Fibroblast of lung (primary cell): ENCODE measurements at regions not wholly inside any gene's neighbourhood (a gene's known extent, or its start where the extent isn't known, plus 50 kb on each side); places are given as distances from the start of the nearest gene placed in this dataset.
A peak's percentile ranks its signal among the peaks of the same experiment; 100 is the strongest.

Experiments used
- DNase-seq, 2 donors: peaks; one replicate each; pipeline versions ENCODE4 v3.0.0 to v3.0.0-alpha.2; 2010; ENCODE audit warnings: low read depth in 2 of 2
- H2AFZ ChIP-seq: 2 replicates; pipeline ENCODE4 v1.5.1; 2012; ENCODE audit warnings: low read length, control low read depth, inconsistent platforms
- H3K27ac ChIP-seq: 2 replicates; pipeline ENCODE4 v1.5.1; 2011; ENCODE audit warnings: low read length, control low read depth; ENCODE audit not compliant: insufficient read depth
- H3K27me3 ChIP-seq: 2 replicates; pipeline ENCODE4 v1.5.1; 2011; ENCODE audit warnings: mild to moderate bottlenecking, low read length; ENCODE audit not compliant: control insufficient read depth, insufficient read depth
- H3K36me3 ChIP-seq: 2 replicates; pipeline ENCODE4 v1.5.1; 2011; ENCODE audit warnings: low read length; ENCODE audit not compliant: control insufficient read depth, insufficient read depth
- H3K4me1 ChIP-seq: 2 replicates; pipeline ENCODE4 v1.5.1; 2011; ENCODE audit warnings: low read length; ENCODE audit not compliant: control insufficient read depth, insufficient read depth; ENCODE audit errors: extremely low read depth
- H3K4me2 ChIP-seq: 2 replicates; pipeline ENCODE4 v1.5.1; 2011; ENCODE audit warnings: low read length, control low read depth; ENCODE audit not compliant: insufficient read depth; ENCODE audit errors: extremely low read depth
- H3K4me3 ChIP-seq, 4 experiments: fragments of 200-600 bp in 1 of 4; sonication (generic) in 1 of 4; replicated peaks in 1 of 4; 2 replicates each; pipeline ENCODE4 v1.5.1; 2011 to 2016; ENCODE audit warnings: low read length in 4 of 4, low read depth in 3 of 4, mild to moderate bottlenecking in 3 of 4, control low read depth in 2 of 4, inconsistent platforms in 1 of 4, mixed read lengths in 1 of 4; ENCODE audit not compliant: insufficient read depth in 1 of 4; ENCODE audit errors: control extremely low read depth in 1 of 4
- H3K79me2 ChIP-seq: 2 replicates; pipeline ENCODE4 v1.5.1; 2012; ENCODE audit warnings: mild to moderate bottlenecking, low read length, inconsistent platforms; ENCODE audit not compliant: control insufficient read depth, insufficient read depth
- H3K9ac ChIP-seq: 2 replicates; pipeline ENCODE4 v1.5.1; 2011; ENCODE audit warnings: mild to moderate bottlenecking, low read length, control low read depth; ENCODE audit not compliant: insufficient read depth
- H3K9me3 ChIP-seq: 2 replicates; pipeline ENCODE4 v1.5.1; 2012; ENCODE audit warnings: low read depth, low read length; ENCODE audit not compliant: control insufficient read depth, insufficient read depth
- H4K20me1 ChIP-seq: 2 replicates; pipeline ENCODE4 v1.5.1; 2011; ENCODE audit warnings: low read length; ENCODE audit not compliant: control insufficient read depth, insufficient read depth; ENCODE audit errors: extremely low read depth
- EZH2 ChIP-seq: IDR thresholded peaks from 2 replicates; pipeline ENCODE4 v1.5.1; 2012; ENCODE audit warnings: low read length, control low read depth, mild to moderate bottlenecking; ENCODE audit errors: missing control alignments
- TF ChIP-seq, protein P1 (sequence below), 2 donors: IDR thresholded peaks in 1 of 2; conservative IDR thresholded peaks in 1 of 2; 1 replicate in 1 of 2; 2 replicates in 1 of 2; pipeline ENCODE4 v1.5.1; 2011 to 2012; ENCODE audit warnings: low read length in 2 of 2, control low read depth in 1 of 2, inconsistent platforms in 1 of 2, low read depth in 1 of 2, mild to moderate bottlenecking in 1 of 2

GRCh38 chr4:187258651-187259401, 535.2 kb upstream of the FAT1 start:
- H3K27ac ChIP-seq = no peak overlapping the region
- H4K20me1 ChIP-seq = no peaks in the 10 kb centered on the region
- H3K9ac ChIP-seq = no peak overlapping the region
- no peak overlapping the region for H3K4me3 ChIP-seq
- TF ChIP-seq, protein P1, sequence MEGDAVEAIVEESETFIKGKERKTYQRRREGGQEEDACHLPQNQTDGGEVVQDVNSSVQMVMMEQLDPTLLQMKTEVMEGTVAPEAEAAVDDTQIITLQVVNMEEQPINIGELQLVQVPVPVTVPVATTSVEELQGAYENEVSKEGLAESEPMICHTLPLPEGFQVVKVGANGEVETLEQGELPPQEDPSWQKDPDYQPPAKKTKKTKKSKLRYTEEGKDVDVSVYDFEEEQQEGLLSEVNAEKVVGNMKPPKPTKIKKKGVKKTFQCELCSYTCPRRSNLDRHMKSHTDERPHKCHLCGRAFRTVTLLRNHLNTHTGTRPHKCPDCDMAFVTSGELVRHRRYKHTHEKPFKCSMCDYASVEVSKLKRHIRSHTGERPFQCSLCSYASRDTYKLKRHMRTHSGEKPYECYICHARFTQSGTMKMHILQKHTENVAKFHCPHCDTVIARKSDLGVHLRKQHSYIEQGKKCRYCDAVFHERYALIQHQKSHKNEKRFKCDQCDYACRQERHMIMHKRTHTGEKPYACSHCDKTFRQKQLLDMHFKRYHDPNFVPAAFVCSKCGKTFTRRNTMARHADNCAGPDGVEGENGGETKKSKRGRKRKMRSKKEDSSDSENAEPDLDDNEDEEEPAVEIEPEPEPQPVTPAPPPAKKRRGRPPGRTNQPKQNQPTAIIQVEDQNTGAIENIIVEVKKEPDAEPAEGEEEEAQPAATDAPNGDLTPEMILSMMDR (conservative IDR thresholded peaks at IDR 0.05 in 1 of 2, IDR thresholded peaks at IDR 0.05 in 1 of 2; ENCODE audit: low read depth in 1 of 2, low read length in 2 of 2) = no peak
- no peak for TF ChIP-seq EZH2
- no peaks in the 10 kb centered on the region for H3K79me2 ChIP-seq
- DNase-seq = no peak
- H3K4me1 ChIP-seq = no peaks in the 10 kb centered on the region
- no peaks in the 10 kb centered on the region for H3K9me3 ChIP-seq
- no peaks in the 10 kb centered on the region for H3K36me3 ChIP-seq
- H3K27me3 ChIP-seq = no peaks in the 10 kb centered on the region
- H2AFZ ChIP-seq = no peak overlapping the region
- H3K4me2 ChIP-seq = no peak overlapping the region

GRCh38 chr4:187268940-187269339, 545.3 kb upstream of the FAT1 start:
- no peak overlapping the region for H3K4me2 ChIP-seq
- no peaks in the 10 kb centered on the region for H3K9me3 ChIP-seq
- H3K27ac ChIP-seq = no peak overlapping the region
- H3K9ac ChIP-seq = no peak overlapping the region
- TF ChIP-seq EZH2 = no peak
- TF ChIP-seq, protein P1 (conservative IDR thresholded peaks at IDR 0.05 in 1 of 2, IDR thresholded peaks at IDR 0.05 in 1 of 2; ENCODE audit: low read depth in 1 of 2, low read length in 2 of 2) = no peak
- no peak overlapping the region for H2AFZ ChIP-seq
- no peaks in the 10 kb centered on the region for H3K4me1 ChIP-seq
- no peaks in the 10 kb centered on the region for H3K36me3 ChIP-seq
- H4K20me1 ChIP-seq = no peaks in the 10 kb centered on the region
- no peak overlapping the region for H3K4me3 ChIP-seq
- H3K79me2 ChIP-seq = no peaks in the 10 kb centered on the region
- no peaks in the 10 kb centered on the region for H3K27me3 ChIP-seq
- DNase-seq = peak; percentile 12 to 71

DNA sequence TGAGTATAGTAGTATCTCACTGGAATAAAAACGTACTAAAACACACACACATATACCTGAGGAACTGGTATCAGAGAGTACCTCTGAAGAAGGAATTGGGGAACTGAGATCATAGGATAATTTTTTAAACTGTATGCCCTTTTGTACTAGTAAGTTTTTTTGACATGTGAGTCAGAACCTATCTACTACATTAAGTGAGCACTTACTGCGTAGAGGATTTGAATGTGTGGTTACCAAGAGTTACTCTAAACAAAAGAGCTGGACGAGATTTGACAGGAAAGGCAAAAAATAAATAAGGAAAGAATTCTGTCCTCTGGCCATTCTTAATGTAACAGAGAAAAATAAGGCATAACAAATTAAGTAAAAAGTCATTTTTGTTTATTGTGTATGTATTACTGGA, 546.5 kb upstream of the FAT1 start:
- no peaks in the 10 kb centered on the region for H3K27me3 ChIP-seq
- no peak for TF ChIP-seq EZH2
- TF ChIP-seq, protein P1 (conservative IDR thresholded peaks at IDR 0.05 in 1 of 2, IDR thresholded peaks at IDR 0.05 in 1 of 2; ENCODE audit: low read depth in 1 of 2, low read length in 2 of 2) = no peak
- H3K36me3 ChIP-seq = no peaks in the 10 kb centered on the region

More for the DNA sequence above, 546.5 kb upstream of the FAT1 start:
- Histone ChIP-seq H4K20me1 (no peaks in the 10 kb centered on the region), H3K9ac (no peak overlapping the region), H3K9me3 (no peaks in the 10 kb centered on the region), H3K27ac (no peak overlapping the region), H3K4me3 (no peak overlapping the region), H3K4me1 (no peaks in the 10 kb centered on the region), H2AFZ (no peak overlapping the region), H3K4me2 (no peak overlapping the region), H3K79me2 (no peaks in the 10 kb centered on the region)
- no peak for DNase-seq
